HG03342 (cell line): ENCODE measurements at regions not wholly inside any gene's neighbourhood (a gene's known extent, or its start where the extent isn't known, plus 50 kb on each side); places are given as distances from the start of the nearest gene placed in this dataset.
"Not testable (repeated sequence)": the region's sequence is repeated elsewhere in the genome, so short reads cannot be mapped to it uniquely, and the experiment has no call there.

ENCODE experiments used
- ATAC-seq: cut with Tn5 transposase; IDR thresholded peaks from one replicate; pipeline ENCODE4 v1.9.1; 2021; ENCODE audit warnings: mild to moderate bottlenecking, moderate library complexity; ENCODE audit not compliant: unreplicated experiment

- no peak for ATAC-seq
Measured at GRCh38 chr5:10921160-10921559, 160.1 kb upstream of the DAP start.

GRCh38 chr5:10920400-10920799 lies 159.4 kb upstream of the DAP start:
- no peak for ATAC-seq

- no peak for ATAC-seq
Measured at GRCh38 chr5:10914741-10915480, 153.9 kb upstream of the DAP start.

DNA sequence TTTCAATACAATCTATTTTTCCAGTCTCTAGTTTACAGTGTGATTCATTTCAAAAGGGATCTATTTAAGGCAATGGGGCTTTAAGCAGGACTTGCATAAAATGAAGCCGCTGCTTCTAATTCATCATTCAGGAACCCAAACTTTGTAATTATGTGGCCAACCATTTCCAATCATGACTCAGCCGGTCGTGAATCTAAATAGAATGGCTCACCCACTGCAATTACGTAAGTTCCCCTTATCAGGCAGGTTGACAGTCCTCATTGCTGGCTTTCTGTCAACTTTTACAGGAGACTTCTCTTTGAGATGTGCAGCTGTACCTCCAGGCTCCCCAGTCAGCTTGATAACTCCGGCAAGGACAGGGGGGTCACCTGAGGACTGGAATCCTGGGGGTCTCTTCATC lies 152.8 kb upstream of the DAP start:
- no peak for ATAC-seq

GRCh38 chr5:10913181-10913810 lies 152.3 kb upstream of the DAP start:
- no peak for ATAC-seq

DNA sequence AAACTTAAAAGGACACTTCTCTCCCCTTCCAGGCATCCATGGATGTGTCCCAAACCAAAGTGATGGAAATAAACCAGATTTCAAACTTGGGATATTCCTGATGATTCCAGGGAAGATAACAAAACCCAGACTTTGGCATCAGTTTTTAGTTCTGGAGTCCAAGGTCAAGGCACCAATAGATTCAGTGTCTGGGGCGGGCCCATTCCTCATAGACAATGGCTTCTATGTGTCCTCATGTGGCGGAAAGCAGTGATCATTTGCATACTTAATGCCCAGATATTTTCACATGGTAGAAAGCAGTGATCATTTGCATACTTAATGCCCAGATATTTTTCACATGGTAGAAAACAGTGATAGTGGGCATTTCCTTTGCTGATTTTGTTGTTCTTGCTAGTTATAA lies 151.4 kb upstream of the DAP start:
- ATAC-seq: no peak

- ATAC-seq: no peak
Measured at GRCh38 chr5:10910261-10910660, 149.2 kb upstream of the DAP start.

DNA sequence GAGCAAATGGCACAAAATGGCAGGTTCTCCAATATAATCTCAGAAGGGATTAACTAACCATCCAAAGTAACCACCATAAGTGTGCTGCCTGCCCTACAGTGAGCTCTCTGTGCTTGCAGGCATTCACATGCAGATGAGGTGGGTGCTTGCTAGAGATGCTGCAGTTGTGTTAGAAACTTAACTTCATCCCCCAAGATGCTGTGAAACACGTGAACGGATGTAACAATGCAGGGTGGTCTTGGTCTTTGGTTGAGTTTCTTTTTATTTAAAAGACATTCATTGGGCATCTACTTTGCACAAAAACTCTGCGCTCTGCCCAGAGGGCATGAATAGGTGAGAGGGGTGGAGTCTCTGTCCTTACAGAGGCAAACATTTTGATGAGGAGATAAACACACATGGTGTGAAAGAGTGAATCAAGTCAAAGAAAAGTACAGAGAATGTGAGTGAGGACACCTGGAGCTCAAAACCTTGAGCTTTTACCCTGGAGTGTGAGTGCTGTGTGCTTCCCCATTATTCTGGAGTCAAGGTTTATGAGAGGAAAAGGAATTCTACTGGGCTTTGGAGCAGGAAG lies 143.9 kb upstream of the DAP start:
- no peak for ATAC-seq

DNA sequence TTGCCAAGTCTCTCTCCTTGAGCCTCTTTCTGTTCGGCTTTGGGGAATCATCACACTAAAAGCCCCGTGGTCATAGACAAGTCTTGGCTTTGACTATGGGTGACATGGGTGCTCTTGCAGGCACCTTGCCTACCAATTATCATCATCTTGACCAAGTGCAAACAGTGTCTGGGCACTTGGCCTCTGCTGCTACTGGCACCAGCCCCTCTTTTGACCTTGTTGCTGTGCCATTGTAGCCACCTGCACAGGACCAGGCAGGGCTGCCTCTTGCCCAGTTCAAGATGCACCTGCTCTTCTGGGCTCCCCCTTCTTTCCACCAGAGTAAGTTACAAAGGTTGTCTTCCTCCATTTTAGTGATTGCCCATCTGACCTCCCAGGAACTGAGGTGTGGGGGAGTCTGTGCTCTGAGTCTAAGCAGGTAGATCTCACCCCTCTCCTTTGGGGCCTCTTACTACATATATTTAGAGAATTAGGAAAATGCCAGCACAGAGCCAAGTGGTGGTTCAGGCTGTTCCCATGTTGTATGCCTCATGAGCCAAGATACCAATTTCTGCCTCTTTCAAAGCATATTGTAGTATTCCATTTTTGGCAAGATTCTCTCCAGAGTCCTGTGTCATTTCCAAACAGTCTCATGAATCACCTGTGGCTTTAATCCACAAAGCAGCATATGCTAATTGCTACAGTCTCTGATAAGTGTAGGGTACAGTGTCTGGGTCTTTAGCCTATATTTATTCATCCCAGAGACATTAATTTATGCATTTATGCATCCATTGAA lies 142.9 kb upstream of the DAP start:
- ATAC-seq: no peak

DNA sequence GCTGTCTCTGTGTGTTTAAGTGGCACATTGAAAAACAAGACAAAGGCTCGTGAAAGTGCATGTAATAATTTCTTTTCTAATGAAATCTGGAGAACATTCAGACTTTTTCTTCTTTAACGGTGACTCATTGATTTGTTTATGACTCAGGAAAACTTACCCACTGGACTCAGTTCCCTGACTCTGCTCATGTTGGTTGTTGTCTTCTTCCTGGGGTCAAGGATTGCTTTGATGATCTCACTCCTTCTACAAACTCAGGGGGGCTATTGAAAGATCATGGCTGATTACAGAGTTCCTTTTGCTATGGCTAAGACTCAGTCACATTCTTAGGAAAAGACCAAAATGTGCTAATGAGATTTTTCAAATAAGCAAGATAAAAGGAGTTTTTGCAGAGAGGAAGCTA lies 141.1 kb upstream of the DAP start:
- no peak for ATAC-seq

DNA sequence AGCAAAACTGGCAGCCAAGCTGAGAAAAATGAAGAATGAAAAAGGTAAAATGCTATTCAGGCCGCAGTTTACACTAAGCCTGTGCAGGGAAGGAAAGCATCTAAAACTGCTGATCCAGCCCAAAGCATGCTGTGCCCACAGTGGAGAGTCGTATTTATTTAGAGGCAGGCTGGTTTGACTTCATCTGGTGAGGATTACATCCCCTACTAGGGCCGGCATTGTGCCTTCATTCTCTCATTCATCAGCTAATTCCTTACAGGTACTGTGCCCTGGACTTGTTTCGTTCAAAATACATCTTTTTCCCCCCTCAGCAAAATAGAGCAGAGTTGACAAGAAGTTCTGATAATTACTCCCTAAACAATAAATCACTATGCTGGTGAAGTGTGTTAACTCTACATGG lies 137.5 kb upstream of the DAP start:
- no peak for ATAC-seq

GRCh38 chr5:10896016-10896415 lies 135.0 kb upstream of the DAP start:
- ATAC-seq: no peak

DNA sequence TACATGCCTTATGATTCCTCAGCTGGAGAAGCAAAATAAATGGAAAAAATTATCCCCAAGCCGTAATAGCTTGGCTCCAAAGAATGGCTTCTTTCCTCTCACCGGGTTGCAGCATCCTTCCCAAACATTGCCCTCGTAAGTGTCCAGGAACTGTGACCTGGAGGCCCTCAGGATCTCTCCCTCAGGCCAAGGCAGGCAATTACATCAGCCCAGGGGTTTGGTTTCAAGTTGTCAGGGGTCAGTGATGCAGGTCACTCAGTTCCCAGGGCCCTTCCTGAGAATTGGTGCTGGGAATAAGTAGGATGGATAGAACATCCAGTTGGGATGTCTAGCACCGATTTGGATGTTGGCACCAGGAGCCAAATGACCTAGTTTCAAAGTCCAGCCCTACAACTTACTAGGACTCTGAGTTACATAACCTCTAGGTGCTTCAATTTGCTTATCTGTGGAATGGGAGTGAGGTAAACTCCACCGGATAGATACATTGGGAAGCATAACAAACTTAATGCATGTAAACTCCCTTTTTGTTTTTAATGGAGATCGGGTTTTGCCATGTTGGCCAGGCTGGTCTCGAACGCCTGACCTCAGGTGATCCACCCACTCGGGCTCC lies 133.5 kb upstream of the DAP start:
- ATAC-seq: no peak

GRCh38 chr5:10892911-10893215 lies 131.8 kb upstream of the DAP start:
- no peak for ATAC-seq

DNA sequence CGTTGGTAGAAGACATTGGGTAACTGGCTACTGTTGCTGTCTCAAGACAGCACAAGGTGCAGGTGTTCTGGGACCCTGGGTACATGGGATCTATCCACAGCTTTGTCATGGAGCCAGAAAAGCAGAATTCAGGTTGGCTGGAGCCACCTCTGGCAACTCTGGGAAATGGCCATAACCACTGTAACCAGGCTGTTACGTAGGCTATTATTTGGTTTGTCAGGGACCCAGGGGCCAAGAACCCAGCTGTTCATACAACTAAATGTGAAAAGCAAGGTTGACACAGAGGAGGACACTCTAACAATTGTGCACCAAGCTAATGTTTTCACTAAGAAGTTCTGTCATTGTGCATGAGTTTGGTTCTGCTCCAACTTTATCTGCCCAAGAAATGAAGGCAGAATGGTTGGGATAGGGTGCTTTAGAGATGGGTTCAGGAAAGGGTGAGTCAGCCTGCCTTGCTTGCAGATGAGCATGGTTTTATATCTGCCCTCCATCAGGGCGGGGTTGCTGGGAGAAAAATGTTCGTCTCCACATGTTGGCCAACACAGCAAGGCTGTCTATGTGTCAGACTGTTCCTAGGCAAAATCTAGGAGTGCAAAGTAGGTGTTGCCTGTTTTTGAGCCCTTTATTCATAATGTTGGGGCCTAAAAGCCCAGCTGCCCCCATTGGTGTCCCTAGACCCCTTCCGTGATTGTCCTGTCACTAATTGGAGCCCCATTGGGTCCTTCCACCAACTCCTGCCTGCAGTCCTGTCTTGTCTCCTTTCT lies 131.3 kb upstream of the DAP start:
- ATAC-seq: no peak

GRCh38 chr5:10891193-10891592 lies 130.2 kb upstream of the DAP start:
- no peak for ATAC-seq

DNA sequence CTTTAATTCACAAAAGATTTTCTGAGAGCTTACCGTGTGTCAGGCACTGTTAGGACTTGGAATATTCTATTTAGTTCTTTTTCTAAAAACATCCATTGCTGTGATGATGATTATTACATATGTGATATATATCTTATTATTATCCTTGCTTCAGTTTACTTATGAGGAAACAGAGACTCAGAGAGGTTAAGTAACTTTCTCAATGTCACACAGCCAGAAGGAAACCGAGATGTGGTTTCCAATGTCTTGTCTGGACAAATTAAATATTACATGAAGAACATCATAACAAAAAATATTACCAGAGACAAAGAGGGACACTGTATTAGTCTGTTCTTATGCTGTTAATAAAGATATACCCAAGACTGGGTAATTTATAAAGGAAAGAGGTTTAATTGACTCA lies 125.5 kb upstream of the DAP start:
- no peak for ATAC-seq

- ATAC-seq: no peak
Measured at GRCh38 chr5:10885026-10885425, 124.0 kb upstream of the DAP start.

DNA sequence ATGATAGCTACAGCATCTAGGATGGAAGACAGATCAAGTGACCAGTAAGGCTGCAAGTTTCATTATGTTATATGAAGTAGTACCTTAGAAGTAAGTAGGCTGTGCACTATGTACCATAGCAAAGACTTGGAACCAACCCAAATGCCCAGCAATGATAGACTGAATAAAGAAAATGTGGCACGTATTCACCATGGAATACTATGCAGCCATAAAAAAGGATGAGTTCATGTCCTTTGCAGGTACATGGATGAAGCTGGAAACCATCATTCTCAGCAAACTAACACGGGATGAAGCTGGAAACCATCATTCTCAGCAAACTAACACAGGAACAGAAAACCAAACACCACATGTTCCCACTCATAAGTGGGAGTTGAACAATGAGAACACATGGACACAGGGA lies 122.9 kb upstream of the DAP start:
- not testable (repeated sequence) for ATAC-seq

- ATAC-seq: no peak
Measured at GRCh38 chr5:10880934-10881333, 119.9 kb upstream of the DAP start.

GRCh38 chr5:10876996-10877395 lies 116.0 kb upstream of the DAP start:
- not testable (repeated sequence) for ATAC-seq
